NCI-H1436 (cell line): ENCODE measurements at regions not wholly inside any gene's neighbourhood (a gene's known extent, or its start where the extent isn't known, plus 50 kb on each side); places are given as distances from the start of the nearest gene placed in this dataset.

Source experiments
- DNase-seq: peaks from one replicate; lab custom pipeline; 2025; lab: John Stamatoyannopoulos, UW

DNA sequence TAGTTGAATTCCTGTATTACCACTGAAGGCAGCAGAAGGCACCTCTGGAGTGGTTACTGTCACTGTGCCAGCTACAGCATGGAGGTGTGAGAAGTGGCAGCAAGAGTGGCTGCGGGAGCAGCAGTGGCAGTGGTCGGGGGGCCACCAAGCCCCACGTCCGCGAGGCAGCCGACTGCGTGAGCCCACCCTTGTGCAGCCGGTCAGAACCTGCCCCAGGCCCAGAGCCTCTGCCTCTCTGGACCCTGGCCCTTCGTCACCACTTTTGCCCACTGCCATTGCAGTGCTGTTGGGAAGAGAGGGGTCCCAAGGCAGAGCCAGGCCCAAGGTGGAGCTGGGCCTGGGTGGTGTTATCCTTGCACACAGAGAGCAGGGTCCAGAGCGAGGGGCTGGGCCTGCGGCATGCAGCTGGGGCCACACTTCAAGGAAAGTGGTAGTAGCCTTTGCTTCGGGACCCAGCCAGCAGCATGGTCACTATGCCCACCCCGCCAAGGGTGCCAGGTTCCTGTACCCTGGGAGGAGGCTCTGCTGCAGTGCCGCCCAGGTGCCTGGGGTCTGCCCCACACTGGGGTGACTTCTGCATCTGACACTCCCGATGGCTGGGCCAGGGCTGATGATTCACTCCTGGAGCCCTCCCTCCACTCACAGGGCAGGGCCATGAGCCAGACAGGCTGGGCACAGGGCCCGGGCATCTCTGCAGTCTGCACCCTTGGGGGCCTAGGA, 450.1 kb upstream of the LRATD1 start:
- no peak for DNase-seq

DNA sequence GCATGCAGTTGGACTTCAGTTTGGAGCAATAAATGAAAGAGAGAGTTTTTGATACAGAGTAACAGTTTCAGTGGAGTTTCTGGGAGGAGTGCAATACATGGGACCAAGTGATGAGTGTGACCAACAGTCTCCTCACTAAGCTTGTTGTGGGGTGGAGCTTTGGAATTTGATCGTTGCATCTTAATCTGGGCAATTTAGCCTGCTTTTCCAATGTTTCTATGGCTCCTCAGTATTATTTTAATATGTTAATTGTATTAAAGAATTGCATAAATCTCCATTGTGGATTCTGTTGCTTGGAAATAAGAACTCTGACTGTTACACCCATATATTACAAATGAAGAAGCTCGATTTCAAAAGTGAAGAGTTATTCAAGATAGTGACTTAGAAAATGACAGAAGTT, 446.6 kb upstream of the LRATD1 start:
- DNase-seq = no peak

DNA sequence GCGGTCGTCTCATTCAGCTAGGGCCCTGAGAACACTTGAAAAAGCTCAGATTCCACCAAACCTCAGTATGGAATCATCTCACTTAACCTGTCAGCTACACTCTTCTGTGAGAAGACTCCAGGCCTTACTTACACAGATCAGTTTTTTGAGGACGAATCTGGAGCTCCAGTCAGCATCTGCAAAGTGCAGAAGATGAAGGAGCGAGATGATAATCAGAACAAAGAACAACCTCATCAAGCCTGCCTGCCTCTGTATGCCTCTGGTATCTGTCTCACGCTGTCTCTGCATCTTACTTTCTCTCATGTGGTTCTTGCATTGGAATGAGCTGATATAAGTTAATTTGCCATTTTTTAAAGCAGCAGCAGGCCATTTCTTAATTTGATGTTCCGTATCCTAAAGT, 444.1 kb upstream of the LRATD1 start:
- no peak for DNase-seq

DNA sequence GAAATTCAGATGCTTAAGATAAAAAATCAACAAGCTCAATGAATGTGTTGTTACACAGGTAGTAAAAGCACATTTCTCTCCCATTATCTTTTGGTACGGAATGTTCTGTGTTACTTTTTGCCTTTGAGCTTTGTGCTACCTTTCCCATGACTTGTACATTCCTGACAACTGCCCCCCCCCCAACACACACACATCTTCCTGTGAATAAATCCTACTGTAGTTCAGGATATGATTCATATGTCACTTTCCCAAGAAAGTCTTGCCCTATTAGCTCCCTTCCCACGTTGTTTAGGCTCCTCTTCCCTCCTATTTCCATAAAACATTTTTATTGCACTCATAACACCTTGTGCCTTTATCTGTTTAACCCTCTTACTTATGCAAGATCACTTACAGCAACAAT, 442.6 kb upstream of the LRATD1 start:
- DNase-seq = no peak

DNA sequence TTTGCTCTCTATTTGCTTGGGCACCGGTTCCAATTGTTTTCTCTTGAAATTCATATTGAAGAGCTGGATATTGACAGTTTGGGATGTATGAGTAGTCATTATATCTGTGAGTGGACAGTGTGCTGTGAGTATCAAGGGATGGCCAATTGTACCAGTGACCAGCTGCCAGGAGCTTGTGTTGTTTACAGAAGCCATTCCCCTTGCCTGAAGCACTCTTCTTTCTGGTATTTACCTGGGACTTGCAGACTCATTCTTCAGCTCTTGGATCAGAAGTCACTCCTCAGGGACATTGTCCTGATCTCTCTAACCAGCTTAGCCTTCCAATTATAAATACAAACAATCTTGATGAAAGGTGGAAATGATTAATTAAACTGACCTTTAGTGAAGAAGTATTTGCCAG, 438.3 kb upstream of the LRATD1 start:
- DNase-seq = no peak

DNA sequence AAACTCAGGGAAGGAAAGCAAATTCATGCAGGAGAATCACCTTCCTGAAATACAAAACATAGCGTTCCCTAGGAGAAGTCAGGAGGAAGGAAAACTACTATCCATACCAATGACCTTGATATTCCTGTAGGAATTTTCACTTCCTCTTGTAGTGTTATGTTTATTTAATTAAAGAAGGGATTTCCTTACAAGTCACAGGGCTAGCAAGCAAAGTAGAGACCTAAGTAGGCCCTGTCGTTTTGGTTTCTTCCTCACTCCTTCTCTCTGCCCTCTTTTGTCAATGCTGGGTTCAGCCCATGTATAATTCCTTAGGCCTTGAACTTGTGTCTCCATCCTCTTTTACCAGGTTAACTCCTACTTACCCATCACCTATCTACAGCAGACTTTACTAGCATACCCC, 435.2 kb upstream of the LRATD1 start:
- no peak for DNase-seq

DNA sequence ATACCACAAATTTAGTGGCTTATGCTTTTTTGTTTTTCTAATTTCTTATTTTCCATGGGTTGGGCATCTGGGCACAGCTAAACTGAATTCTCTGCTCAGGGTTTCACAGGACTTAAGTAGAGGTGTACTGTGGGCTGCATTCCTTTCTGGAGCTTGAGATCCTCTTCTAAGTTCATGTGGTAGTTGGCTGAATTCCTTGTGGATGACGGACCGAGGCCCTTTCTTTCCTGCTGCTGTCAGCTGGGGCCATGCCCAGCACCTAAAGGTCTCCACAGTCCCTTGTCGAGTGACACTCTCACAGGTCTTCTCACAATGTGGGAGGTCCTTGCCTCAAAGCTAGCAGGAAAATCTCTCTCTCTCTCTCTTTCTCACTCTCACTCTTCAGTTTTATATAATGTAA, 433.5 kb upstream of the LRATD1 start:
- DNase-seq = no peak

DNA sequence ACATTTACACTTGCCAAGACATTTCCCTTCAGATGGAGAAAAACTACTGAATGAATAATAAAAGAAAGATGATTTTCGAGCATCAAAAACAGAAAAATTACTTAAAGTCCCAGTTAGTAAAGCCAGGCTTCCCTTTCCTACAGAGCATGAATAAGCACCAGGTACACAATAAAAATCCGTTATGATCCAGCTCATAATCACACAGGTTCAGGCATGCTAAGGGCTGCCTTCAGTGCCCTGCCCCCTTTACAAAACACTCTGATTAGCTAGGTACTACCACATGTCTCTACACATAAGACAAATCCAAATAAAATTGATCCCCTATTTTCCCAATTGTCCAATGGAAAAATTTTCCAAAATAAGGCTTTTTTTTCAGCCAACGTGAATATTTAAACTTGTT, 413.2 kb upstream of the LRATD1 start:
- DNase-seq = no peak

DNA sequence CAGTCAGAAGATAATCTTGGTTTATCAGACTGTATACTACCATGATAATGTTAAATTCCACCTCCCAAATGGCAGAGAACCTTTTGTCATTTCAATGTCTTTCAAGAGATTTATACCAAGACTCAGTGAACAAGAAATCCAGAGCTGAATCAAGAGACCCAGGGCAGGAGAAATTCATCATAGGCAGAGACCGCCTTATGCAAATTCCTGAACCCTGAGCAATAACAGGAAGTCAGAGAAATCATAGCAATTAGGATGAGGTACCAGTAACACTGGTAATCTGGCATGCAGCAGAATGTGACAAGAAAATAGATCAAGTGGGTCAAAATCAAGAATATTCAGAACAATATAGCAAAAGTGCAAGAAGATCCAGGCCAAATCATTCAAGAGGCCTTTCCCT, 412.4 kb upstream of the LRATD1 start:
- no peak for DNase-seq

DNA sequence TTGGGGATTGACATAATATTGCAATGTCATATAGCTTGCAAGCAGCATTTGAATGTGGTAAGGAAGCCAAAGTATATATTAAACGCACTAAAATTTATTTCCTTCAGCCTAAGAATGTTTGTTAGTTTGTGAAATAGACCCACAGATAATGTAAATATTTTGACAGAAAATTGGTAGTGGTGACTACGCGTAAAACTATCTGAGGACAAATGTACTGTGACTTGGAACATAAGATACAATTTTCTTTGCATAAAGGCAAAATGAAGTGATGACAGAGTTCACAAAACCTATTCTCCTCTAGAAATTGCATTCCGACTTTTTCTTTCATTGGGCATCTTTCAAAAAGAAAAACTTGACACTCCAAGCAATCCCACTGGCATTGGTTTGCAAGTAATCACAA, 411.1 kb upstream of the LRATD1 start:
- DNase-seq = no peak

DNA sequence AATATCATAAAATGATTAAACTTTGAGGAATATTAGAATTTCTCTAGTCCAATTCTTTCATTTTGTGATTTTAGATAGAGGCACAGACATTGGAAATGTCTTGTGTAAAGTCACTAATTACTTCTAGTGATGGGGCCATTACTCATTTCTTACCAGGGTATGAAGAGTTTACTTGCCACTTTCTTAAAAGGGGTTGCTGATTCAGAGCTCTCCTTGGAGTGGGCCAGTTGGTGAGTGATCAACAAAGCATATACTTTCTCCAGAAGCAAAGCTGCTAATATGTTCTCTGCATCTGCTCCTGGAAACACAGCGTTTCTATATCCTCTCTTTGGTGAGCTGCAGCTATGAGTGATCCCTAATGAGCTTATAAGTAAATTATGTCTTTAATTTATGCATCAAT, 408.9 kb upstream of the LRATD1 start:
- no peak for DNase-seq

DNA sequence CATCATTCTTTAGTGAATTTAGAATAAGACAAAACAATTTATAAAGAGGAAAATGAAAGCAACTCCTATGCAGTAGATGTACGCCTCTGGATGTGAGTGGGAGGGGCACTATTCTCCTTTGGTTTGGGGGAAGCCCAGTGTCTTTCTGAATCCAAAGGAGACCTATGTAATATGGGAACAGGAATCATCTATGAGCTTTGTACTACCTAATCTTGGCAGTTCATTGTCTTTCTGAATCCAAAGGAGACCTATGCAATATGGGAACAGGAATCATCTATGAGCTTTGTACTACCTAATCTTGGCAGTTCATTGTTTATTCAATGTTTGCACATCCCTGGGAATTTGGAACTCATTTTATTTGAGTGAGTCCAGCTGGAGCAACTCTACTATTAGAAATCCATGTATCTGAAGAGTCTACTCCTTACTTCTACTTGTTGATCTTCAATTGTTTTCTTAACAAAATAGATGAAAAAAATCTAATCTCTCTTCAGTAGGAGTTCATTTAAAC, 401.1 kb upstream of the LRATD1 start:
- DNase-seq = no peak

DNA sequence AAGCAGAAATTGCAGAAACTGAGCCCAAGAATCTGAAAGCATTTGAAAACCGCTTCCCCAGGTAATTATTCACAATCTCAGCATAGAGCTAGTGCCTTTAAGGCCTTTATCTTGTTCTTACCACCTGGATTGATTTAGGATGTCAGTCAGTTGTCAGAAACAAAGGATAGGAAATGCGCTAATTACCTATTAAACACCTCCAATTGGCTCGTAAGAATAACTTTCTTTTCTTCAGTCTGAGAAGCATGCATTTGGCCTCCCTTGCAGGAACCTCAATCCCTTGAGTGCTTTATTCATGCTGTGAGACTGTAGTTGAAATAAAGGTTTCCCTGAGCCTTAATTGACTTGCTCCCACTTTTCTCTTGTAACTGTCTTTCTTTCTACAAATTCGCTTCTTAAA, 400.3 kb upstream of the LRATD1 start:
- DNase-seq = no peak

DNA sequence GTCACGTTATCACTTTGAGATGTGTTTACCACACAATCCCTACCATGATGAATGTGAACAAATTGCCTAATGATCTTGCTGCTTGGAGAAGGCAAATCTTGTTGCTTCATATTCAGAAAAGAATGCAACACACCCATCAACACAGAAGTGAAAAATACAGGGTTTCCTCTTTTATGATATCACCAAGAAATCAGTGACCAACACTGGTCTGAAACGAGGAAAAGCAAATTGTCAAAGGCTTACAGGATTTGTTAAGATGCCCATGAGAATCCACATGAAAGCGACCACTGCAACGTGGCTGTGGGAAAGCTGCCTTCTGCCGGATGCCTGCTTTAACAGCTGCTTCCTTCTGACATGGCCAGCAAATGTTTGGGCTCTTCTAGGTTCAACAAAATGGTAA, 397.6 kb upstream of the LRATD1 start:
- no peak for DNase-seq

DNA sequence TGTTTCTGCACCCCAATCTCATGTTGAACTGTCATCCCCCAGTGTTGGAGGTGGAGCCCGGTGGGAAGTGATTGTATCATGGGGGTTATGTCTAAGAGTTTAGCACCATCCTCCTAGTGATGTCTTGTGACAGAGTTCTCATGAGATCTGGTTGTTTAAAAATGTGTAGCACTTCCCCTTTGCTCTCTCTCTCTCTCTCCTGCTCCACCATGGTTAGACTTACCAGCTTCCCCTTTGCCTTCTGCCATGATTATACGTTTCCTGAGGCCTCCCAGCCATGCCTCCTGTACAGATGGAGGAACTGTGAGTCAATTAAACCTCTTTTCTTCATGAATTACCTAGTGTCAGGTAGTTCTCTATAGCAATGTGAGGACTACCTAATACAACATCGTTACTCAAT, 396.9 kb upstream of the LRATD1 start:
- DNase-seq = no peak

DNA sequence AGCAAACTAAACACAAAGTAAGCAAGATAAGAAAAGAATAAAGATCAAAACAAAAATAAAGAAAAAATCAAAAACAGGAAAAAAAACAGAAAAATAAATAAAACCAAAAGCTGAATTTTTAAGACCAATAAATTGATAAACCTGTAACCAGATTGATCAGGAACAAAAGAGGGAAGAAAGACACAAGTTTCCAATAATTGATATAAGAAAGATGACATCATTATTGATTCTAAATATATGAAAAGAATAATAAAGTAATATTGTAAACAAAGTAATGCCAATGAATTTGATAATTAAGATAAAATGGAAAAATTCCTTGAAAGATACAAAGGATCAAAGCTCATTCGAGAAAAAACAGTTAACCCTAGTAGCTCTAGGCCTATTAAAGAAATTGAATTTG, 394.6 kb upstream of the LRATD1 start:
- no peak for DNase-seq

DNA sequence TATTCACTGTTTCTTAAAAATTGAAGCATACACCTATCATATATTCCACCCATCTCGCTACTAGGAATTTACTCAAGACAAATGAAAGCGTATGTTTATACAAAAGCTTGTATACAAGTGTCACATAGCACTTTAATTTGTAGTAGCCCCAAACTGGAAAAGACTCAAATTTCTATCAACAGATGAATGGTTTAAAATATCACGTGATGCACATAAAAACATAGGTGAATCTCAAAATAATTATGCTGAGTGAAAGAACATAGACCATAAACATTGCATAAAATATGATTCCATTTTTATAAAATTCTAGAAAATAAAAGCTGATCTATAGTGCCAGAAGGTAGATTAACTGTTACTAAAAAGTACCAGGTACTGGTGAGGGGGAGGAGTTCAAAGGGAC, 392.9 kb upstream of the LRATD1 start:
- DNase-seq = no peak

DNA sequence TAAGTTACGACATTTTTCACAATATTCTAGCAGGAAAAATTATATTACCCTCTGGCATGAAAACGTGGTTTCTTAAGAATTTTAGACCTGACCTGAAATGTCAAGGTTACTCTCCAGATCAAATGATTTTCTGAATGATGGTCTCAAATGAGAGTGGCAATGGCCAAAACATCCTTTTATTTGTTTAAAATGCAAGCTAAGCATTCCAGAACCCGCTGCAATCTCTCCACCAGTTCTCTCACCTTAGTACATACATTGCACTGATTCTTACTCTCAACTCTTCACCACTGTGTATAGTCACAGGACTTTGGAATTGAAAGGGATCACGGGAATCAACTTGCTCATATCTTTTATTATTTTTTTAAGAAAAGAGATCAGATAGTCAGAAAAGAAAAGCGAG, 391.6 kb upstream of the LRATD1 start:
- no peak for DNase-seq

DNA sequence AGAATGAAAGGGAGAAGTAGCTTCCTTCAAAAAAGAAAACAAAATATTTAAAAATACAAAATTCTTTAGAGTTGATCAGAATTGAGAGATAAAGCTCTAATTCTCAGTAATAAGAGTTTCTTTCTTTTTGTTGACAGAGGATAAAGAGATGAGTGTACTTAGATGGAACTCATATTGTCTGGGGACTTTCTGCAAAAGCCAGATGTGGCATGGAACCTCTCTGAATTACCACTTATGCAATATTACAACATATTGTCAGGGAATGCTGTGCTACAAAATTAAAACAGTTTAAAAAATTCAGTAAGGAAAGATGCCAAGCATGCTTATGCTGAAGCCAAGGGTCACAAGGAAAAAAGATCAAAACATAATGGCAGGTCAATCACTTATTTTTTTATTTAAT, 386.6 kb upstream of the LRATD1 start:
- no peak for DNase-seq

DNA sequence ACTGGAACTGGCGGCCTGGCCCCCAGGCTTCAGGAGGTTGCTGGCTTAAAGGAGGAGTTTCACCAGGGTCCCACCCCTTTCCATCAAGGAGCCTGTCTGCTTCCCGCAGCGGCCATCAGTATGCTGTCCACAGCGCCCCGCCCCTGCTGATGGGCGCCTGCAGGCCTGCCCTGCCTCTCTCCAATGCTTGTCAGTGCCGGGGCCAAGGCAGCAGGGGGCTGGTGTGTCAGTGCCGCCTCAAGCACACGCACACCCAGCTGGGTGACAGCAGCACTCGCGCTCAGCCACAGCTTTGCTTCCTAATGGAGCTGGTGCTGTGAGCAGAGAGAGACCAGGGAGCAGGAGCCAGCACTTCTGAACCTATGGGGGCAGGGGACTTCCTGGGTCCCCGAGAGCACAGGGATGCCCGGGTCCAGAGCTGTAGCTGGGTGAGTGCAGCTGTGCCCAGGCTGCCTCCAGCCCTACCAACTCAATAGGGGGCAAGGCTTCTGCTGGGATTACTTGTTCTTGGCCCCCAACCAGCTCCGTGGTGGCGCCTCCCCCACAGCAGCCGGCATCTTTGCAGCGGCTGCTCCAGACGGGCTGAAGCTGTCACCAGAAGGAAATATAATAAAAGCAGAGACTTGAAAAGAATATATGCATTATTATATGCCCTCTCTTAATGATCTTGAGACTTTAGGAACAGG, 377.2 kb upstream of the LRATD1 start:
- DNase-seq = no peak

DNA sequence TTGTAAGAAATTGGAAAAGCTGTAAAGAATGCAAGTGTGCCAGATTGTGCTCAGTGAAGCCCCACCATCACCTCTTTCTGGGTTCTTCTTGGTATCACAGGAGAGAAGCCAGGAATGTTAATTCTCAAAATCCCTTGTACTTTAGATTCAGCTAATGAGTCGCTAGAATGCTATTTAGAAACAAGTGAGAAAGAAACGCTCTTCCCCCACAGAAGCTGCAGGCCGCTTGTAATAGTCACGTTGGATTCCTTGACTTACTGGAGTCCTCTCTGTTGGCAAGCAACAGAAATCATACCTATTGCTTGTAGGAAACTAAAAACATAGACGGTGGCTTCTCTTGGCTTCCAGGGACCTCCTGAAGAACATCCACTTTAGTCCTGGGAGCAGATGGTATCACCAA, 375.6 kb upstream of the LRATD1 start:
- DNase-seq = no peak

DNA sequence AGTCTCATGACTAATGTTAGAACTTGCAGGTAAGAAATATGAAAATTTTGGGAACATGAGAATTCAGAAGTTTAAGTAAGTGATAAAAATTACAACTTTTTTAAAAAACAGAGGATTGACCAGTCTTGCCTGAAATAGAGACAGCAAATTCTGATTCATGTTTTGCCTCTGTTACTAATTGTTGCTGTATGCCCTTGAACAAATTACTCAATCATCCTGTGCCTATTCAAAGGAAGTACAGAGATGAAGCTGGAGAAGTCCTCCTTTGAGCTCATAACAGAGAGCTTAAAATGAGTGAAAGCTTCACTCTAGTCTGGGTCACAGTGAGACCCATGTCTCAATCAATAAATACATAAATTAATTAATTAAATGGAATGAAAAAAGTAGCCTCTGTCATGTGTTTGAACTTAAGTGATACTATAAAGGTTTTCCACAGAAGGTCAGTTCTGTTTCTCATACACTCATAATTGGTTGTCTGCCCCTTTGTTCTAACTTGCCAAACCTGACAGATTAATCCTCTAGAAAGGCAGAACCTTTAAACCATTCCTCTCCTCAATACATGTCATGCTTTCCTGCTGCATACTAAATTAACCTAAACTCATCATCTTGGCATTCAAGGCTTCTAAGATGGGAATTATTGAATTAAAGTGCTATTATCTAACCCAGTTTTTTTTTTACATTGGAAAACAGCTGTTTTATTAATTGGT, 374.6 kb upstream of the LRATD1 start:
- DNase-seq = no peak

DNA sequence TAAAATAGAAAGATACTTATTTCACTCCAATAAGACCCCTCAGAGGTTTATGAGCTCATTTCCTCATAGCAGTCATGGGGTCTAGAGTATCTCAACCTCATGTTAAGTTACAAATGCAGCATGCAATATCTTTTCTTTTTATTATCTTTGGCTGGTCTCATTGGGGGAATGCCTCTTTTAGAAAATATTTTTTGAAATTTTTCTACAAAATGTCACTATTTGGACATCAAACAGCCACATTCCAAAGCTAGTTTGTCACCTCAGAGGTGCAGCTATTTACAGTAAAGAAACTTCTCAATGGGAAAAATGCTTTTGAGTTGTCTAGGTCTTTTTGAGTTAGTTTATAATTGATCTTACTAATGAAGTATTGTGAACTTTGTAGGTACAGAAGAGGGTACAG, 370.7 kb upstream of the LRATD1 start:
- DNase-seq = no peak
